ENCODE measurements at regions not wholly inside any gene's neighbourhood (a gene's known extent, or its start where the extent isn't known, plus 50 kb on each side); places are given as distances from the start of the nearest gene placed in this dataset.
"Not testable (repeated sequence)": the region's sequence is repeated elsewhere in the genome, so short reads cannot be mapped to it uniquely, and the experiment has no call there.

DNA sequence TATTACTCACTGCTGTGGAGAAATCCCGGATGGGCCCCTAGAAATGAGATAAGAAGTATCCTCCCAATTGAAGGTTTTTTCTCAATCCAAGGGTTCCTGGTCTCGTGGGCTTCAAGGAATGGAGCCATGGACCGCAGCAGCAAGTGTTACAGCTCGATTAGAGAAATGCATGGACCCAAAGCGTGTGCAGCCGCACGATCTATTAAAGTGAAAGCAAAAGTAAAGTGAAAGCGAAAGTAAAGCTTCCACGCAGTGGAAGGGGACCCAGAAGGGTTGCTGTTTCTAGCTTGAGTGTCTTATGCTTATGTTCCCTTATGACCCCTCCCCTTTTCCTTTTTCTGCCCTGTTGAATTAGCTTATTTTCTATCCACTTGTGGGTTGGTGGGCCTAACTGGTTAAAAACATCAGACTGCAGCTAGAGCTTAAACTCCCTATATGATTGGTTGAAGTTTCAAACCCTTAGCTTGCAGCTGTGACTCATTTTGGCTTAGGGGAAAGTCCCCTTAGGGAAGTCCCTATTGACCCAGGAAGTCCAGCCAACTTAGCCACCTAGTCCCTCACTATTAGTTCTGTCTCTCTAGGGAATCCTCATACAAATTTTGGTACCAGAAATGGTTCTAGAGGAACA, 1111.8 kb downstream of the TAF11L14 start:
- peak; percentile 90 for DNase-seq

DNA sequence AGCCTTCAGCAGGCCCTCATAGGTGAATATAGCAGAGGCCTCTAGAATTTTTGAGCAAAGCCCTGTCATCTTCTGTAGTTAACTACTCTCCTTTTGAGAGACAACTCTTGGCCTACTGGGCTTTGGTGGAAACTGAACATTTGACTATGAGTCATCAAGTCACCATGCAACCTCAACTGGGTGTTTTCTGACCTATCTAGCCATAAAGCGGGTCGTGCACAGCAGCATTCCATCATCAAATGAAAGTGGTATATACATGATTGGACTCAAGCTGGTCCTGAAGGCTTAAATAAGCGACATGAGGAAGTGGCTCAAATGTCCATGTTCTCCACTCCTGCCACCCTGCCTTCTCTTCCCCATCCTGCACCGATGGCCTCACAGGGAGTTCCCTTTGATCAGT, 1115.5 kb downstream of the TAF11L14 start:
- peak; percentile 41 for DNase-seq

DNA sequence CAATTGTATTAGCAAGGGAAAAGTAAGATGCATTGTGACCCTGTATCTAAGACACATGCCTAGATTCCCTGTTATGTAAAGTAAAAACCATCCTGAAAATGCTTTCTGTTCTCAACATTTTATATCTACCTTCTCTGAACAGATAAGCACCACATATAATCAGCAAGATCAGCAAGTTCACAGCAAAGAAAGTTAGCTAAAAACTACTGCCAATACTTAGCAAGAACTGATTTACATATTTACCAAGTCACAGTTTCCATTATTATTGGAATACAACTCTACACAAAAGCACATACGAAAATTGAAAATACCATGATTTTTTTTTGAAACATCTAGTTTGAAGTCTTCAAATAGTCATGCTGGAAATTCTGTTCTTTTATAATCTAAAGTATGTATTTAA, 1118.1 kb downstream of the TAF11L14 start:
- no peak for DNase-seq

DNA sequence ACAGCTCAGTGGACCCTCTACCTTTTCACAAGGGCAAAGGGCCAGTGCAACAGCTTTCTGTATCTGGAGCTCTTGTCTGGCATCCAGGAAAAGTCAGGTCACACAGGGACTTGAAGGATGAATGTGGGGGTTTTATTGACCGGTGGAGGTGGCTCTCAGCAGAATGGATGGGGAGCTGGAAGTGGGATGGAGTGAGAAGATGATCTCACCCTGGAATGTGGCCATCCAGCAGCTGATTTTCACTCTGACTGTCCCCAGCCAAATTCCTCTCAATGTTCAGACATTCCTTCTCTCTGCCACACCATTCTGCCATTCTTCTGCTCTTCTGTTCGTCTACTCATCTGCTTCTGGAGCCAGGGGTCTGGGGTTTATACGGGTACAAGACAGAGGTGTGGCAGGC, 1119.9 kb downstream of the TAF11L14 start:
- DNase-seq = no peak

DNA sequence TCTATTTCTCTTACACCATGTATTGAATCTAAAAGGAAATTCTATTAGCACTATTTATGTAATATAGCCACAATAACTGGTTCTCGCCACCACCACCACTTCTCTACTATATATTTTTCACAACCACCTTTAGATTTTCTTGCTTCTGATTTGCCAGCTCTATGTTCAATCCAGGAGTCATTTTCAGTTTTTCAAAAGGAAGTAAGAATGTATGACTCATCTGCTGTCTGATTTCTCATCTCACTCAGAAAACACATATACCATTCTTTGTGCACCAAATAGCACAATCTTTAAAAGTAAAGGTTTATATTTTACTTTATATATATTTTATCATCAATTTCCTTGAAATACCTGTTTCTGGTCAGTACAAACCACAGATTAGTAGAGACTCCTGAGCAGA, 1127.5 kb downstream of the TAF11L14 start:
- peak; percentile 42 for DNase-seq

DNA sequence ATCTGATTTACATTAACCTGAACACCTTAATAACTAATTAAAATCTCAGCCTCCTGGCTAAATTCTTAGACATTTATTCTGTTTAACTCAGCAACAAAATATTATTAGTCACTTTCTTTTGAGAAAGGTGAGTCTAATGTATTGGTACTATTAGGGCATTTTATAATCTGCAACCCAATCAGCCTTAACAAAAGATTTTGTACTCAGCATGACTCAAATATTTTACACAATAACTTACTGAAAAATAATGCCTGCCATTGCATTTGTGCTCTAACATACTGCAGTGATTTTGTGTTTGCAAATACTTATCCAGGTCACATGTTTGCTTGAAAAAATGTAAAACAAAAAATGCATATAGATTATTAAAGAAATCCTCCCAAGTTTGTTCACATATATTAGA, 1129.9 kb downstream of the TAF11L14 start:
- no peak for DNase-seq

DNA sequence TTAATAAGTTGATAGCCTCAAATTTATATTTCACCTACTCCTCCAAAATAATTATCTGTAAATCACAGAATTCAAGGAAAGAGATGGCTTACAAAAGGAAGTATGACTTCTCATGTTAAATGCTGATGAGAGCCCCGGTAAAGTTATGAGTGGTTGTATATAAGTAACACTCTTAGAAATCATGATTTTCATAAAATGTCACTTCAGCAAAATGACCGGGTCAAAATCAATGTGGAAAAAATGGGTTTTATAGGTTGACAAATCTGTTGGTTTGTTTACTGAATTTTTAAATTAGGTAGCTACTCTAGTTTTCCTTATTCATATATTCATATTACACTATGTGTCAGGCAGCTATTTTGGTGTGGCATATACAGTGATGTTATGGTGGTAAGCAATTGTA, 1131.0 kb downstream of the TAF11L14 start:
- no peak for DNase-seq

DNA sequence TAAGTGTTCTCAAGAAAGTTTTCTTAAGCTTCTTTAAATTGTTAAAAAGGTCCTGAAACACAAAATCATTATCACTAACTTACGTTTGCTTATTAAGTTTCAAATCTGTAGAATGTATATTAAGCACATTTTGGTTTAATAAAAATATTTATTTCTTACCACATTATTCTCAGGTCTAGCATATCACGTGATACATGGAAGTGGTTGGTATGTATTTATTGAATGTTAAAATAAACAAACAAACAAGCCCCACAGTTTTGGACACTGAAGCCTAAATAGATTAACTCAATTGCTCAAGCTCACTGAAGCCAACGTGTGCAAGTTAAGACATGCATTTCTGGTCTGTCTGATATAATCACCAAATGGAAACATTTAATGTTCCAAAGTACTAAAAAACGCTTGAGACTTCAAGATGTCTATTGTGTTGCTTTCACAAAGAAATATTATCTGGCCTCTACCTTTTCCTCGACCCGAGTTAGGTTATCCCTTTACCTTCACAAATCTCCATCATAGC, 1136.9 kb downstream of the TAF11L14 start:
- no peak for DNase-seq

DNA sequence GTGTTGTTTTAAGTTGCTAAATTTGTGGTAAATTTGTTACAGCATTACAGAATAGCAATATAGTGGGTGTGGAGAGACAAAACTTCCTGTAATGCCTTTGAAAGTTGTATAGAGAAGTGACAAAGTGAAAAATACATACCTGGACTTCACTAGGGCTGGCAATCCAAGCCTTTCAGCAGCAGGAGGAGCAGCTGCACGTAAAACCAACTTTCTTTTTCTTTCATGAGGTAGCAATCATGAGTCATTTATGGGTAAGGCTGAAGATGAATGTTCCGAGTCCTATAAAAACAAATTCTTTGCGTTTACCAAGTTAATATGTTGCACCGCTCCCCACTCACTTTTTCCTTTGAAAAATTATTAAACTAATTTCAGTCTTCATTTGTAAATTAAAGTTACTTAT, 1138.2 kb downstream of the TAF11L14 start:
- no peak for DNase-seq

DNA sequence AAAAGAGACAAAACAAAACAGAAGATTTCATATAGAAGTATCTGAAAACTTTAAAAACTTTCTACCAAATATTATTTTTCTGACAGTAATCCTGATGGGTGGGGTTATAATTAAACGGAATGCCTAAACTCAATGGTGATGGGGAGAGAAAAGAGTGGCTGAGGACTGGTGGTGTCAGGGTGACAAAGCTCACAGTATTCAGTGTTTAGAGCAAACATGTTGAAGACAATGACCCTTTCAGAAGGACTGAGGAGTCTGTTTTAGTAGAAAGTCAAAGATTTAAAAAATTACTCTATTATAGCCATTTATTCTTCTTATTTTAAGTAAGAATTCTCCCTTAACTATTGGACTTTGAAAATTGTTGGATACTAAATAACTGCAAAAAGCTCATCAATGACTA, 1144.0 kb downstream of the TAF11L14 start:
- DNase-seq = no peak

DNA sequence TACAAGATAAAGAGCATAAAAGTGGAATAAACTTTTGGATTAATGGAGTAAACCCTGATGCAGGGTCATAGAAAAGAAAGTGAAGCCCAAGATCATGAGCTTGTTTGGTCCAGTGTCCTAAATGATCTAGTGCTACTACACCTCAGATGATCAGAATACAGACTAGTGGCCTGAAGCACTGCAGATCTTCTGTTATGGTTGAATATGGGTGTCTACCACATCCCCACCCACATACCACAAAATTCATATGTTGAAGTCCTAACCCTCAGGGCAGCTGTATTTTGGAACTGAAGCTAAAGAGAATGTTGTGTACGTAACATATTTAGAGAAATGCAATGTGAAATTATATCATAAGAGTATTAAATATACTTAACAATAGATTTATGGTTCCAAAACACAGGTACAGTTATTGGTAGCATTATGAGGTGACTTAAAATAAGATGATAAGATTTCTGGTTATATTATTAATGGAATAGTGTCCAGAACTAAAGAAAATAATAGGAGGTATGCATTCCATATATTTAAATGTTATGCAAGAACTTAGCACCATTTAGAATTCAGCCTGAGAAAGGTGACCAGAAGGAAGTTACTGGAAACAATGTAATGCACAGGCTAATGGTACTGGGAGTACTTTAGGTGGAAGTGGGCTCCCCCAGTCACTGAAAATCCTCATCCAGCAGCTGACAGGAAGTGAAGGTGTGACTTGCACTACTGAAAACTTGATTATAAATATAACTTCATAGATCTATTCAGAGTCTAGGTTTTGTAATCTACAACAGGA, 1155.1 kb downstream of the TAF11L14 start:
- DNase-seq = no peak

DNA sequence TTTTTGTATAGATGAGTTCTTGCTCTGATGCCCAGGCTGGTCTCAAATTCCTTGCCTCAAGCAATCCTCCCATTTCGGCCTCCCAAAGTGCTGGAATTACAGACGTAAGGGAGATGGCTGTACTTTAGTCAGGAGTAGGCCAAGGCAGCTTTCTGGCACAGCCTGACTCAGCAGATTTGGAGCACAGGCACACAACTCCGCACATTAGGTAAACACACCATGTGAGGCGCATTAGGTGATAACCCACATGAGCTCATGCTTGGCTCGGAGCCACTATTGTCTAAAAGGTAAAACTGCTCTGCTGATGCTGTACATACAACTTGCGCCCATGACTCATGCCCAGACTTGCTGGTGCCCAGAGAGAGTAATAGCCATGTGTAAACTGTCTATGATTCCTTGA, 1157.9 kb downstream of the TAF11L14 start:
- DNase-seq = no peak

DNA sequence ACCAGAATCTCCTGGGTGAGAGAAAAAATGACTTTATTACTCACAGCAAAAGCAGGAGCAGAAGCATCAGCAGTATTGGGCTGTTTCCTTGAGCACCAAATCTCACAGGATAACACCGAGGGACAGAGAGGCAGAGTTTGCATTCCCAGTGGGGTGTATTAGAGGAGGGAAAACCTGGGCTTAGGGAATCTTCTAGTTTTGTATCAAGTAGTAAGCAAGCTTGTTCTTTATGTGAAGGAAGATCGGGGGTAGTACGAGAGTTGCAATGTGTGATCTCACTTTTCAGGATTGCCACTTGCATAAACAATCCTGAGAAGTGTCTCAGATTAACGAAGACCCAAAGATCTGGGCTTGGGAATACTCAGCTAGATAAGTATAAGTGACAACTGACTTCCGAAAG, 1163.0 kb downstream of the TAF11L14 start:
- no peak for DNase-seq

DNA sequence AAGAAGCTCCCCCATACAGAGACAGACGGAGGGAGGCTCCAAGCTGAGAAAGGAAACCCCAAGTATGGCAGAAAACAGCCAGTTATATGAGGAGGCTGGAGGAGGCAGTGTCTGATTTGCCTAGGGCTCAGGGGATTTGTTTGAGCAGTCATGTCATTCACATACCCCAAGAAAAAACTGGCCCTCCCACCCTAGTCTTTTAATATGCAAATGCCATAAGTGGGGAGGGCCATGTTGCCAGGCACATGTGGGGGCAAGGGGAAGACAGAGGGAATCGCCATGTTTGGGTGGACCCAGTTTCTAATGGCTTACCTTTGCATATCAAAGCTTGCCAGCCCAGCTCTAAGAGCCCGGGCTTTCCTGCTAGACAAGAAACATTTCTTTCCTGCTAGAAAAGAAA, 1163.8 kb downstream of the TAF11L14 start:
- DNase-seq = no peak

DNA sequence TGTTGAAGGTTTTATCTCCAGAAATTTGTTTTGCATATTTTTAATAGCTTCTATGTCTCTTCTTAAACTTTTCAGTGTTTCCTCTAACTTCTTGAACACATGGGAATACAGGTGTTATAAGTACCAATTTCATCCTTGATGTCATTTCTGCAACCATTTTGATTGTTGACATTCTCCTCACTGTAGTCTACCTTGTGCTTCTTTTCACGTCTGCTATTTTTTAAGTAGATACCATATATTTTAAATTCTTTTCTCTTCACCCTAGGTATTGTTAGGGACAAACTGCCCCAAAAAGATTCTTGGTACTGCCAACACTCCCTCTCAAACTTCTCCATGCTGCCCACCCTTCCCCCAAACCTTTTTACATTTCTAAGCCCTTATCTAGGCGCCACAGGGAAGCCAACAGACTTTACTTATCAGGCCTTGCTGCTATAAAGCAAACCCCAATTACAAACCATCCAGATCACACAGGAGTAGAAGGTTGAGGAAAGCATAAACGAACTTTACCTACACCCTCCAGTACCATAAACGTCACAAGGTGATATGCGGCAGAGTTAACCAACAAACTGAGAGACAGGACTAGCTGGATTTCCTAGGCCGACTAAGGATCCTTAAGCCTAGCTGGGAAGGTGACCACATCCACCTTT, 1165.3 kb downstream of the TAF11L14 start:
- no peak for DNase-seq

DNA sequence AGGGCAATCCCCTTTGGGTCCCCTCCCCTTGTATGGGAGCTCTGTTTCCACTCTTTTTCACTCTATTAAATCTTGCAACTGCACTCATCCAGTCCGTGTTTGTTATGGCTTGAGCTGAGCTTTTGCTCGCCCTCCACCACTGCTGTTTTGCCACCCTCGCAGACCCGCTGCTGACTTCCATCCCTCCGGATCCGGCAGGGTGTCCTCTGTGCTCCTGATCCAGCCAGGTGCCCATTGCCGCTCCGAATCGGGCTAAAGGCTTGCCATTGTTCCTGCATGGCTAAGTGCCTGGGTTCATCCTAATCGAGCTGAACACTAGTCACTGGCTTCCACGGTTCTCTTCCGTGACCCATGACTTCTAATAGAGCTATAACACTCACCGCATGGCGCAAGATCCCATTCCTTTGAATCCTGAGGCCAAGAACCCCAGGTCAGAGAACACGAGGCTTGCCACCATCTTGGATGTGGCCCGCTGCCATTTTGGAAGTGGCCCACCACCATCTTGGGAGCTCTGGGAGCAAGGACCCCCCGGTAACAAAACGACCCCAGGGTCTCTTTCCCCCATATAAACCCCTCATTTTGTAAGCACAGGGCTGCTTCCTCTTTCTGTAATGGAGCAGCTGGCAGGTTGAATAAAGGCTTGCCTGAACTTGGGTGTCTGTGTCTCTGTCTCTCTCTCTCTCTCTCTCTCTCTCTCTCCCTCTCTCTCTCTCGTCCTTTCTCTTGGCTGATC, 1166.2 kb downstream of the TAF11L14 start:
- DNase-seq = no peak

DNA sequence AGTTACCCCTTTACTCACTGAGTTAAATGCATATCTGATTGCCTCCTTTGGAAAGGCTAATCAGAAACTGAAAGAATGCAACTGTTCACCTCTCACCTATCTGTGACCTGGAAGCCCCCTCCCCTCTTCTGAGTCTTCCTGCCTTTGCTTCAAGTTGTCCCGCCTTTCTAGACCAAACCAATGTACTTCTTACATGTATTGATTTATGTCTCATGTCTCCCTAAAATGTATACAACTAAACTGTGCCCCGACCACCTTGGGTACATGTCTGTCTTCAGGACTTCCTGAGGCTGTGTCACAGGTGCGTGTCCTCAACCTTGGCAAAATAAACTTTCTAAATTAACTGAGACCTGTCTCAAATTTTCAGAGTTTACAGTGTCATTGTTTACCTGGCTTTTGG, 1167.2 kb downstream of the TAF11L14 start:
- not testable (repeated sequence) for DNase-seq

DNA sequence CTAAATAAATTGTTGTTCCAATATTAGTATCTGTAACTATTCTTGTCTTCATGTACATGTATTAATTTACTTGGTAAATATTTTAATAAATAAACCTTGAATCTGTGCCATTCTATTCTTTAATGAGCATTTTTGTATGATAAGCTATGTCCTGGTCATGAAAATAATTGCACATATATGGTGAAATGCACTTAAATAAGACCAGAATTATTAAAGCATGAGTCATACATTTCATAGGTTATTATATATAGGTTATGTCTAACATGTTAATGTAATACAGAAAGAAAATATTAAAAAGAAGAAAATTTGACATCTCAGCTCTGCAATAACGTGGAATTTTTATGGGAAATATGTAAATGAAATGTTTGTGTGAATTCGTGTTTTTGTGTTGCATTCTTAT, 1168.1 kb downstream of the TAF11L14 start:
- no peak for DNase-seq

DNA sequence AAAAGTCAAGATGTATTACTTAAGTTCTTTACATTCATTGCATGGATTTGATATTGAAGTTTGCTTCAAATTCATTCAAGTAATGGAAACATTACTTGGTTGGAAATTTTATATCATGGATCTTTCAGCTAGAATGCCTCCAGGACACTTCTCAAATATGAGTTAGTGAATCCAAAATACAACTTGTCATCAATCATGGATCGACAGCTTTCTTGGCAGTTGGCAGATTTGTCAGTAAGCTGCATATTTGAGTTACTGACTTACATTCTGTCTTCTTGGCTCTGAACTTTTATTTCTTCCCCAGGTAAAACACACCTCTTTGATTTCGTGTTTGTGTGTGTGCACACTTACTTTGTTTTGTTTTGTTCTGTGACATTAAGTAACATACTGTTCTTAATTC, 1171.1 kb downstream of the TAF11L14 start:
- DNase-seq = no peak

DNA sequence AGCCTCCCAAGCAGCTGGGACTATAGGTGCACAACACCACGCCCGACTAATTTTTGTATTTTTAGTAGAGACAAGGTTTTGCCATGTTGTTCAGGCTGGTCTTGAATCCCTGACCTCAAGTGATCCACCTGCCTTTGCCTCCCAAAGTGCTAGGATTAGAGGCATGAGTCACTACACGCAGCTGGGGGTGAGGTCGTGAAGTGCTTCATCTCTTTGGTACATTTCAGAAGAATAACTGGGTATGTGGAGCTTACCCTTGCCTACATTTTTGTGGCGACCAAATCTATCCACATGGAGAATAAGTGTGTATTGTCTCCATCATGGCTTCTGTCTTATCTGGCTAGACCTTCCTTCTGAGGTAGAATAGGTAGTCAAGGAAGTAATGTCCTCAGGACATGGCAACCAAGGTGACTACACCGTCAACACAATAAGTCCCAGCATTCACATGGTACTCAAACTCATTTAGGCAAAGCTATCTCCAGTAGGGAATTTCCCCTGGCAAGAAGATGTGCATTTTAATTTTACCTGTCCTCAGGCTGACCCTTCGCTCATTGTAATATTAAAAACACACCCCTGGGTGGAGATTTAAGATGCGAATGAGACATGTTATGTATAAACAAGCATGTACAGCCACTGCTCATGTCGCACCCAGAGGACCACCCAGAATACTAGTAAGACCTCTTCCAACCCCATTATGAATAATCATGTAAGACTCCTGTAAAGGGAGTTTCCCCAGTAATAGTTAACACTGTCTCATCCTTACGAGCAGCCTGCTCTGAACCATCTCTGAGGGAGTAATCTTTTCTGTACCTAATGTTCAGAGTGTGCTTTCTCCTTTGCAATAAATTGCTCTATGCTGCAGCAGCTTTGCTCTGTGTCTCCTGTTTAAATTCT, 1173.2 kb downstream of the TAF11L14 start:
- DNase-seq = no peak

DNA sequence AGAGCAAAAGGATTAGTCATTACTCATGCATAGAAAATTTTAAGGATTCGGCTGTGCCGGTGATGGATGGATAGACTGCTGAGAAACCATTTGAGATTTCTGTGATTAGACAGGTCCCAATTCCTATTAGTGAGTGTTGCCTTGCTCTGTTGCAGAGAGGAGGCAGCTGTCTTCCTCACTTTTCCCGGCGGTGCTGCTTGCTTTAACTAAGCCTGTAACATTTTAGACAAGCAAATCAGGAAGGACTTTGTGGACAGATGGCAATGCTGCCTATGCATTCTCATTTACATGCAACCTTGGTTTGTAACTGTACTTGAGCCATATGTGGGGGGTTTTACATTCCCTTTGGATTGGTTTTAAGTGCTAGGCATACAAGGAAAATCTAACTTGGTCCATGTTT, 1176.3 kb downstream of the CDH18 start:
- no peak for DNase-seq

DNA sequence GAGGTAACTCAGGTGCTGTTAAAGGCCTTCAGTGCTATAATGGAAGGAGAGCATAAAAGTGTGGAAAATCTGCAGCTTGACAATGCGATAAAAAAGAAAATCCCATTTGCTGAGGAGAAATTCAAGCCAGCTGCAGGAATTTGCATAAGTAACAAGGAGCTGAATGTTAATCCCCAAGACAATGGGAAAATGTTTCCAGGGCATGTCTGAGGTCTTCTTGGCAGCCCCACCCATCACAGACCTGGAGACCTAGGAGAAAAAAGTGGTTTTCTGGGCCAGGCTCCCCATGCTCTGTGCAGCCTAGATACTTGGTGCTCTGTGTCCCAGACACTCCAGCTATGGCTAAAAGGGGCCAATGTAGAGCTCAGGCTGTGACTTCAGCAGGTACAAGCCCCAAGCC, 1159.6 kb downstream of the CDH18 start:
- DNase-seq = no peak

Measured in inflammatory macrophage treated with lipopolysaccharide for 4 hours (primary cell).